ENCODE measurements at regions not wholly inside any gene's neighbourhood (a gene's known extent, or its start where the extent isn't known, plus 50 kb on each side); places are given as distances from the start of the nearest gene placed in this dataset.

GRCh38 chr18:51911584-51911983 is 428.4 kb upstream of the DCC start:
- no peak for TF ChIP-seq CTCF (IDR thresholded peaks at IDR 0.05; ENCODE audit: low read length)
- TF ChIP-seq EZH2 (optimal IDR thresholded peaks at IDR 0.05; ENCODE audit: low read depth, low read length) = no peak
- no peak for TF ChIP-seq EZH2phosphoT487 (IDR thresholded peaks at IDR 0.05; ENCODE audit: low read length)
